IMR-90 (cell line): ENCODE measurements at regions not wholly inside any gene's neighbourhood (a gene's known extent, or its start where the extent isn't known, plus 50 kb on each side); places are given as distances from the start of the nearest gene placed in this dataset.

Source experiments
- ATAC-seq: fragments of 200-7000 bp; cut with Tn5 transposase; 2 replicates; pipeline ENCODE4 v1.9.1; 2020; ENCODE audit warnings: low read depth, mild to moderate bottlenecking, moderate library complexity
- BruUV-seq: library from RNA; stranded (reverse); fragments of 400-500 nt; replicated peaks from 2 replicates; lab custom pipeline; 2021; lab: Mats Ljungman, UMichigan
- CTCF ChIA-PET: fragments of 300-600 bp; formaldehyde crosslinking; extraction: SDS; loops from one replicate; lab custom pipeline; 2021; ENCODE audit warnings: antibody characterized with exemption; lab: Yijun Ruan, JAX
- POLR2A ChIA-PET: fragments of 300-600 bp; sonication (Branson Sonifier 250); formaldehyde crosslinking; loops from one replicate; lab custom pipeline; 2022; ENCODE audit warnings: antibody characterized with exemption; ENCODE audit not compliant: unreplicated experiment; lab: Charles Lee
- DNase-seq: peaks from one replicate; pipeline ENCODE4 v3.0.0; 2013
- H2AFZ ChIP-seq: replicated peaks from 2 replicates; pipeline ENCODE3; 2013; ENCODE audit warnings: low read length, mild to moderate bottlenecking; ENCODE audit not compliant: poor library complexity
- H2AK5ac ChIP-seq: 2 replicates; pipeline ENCODE4 v1.6.1; 2013; ENCODE audit warnings: low read depth, low read length, inconsistent platforms
- H2AK9ac ChIP-seq: replicated peaks from 2 replicates; pipeline ENCODE3; 2013; ENCODE audit warnings: mild to moderate bottlenecking, low read depth, low read length, moderate library complexity; ENCODE audit not compliant: poor library complexity
- H2BK120ac ChIP-seq: 2 replicates; pipeline ENCODE4 v1.6.1; 2013; ENCODE audit warnings: low read depth, low read length, inconsistent platforms
- H2BK15ac ChIP-seq: 3 replicates; pipeline ENCODE4 v1.6.1; 2013; ENCODE audit warnings: low read depth, low read length, inconsistent platforms
- H2BK20ac ChIP-seq: 2 replicates; pipeline ENCODE4 v1.6.1; 2013; ENCODE audit warnings: low read depth, mild to moderate bottlenecking, inconsistent platforms, low read length, moderate library complexity
- H2BK5ac ChIP-seq: 2 replicates; pipeline ENCODE4 v1.6.1; 2013; ENCODE audit warnings: mild to moderate bottlenecking, low read depth, low read length, inconsistent platforms; ENCODE audit not compliant: poor library complexity, severe bottlenecking
- H3K14ac ChIP-seq: replicated peaks from 2 replicates; pipeline ENCODE4 v1.6.1; 2013; ENCODE audit warnings: low read depth, low read length, inconsistent platforms
- H3K18ac ChIP-seq: 2 replicates; pipeline ENCODE4 v1.6.1; 2013; ENCODE audit warnings: low read depth, low read length, control low read depth
- H3K23ac ChIP-seq: 2 replicates; pipeline ENCODE4 v1.6.1; 2013; ENCODE audit warnings: low read depth, low read length, inconsistent platforms
- H3K27ac ChIP-seq: 2 replicates; pipeline ENCODE4 v1.5.1; 2013; ENCODE audit warnings: mild to moderate bottlenecking, control low read depth, low read length; ENCODE audit not compliant: insufficient read depth
- H3K27me3 ChIP-seq: 2 replicates; pipeline ENCODE4 v1.6.1; 2013; ENCODE audit warnings: low read length; ENCODE audit not compliant: control insufficient read depth, insufficient read depth
- H3K36me3 ChIP-seq: 2 replicates; pipeline ENCODE4 v1.6.1; 2013; ENCODE audit warnings: low read length, mixed read lengths; ENCODE audit not compliant: control insufficient read depth, insufficient read depth
- H3K4ac ChIP-seq: 2 replicates; pipeline ENCODE4 v1.6.1; 2013; ENCODE audit warnings: low read depth, low read length, inconsistent platforms
- H3K4me1 ChIP-seq: 2 replicates; pipeline ENCODE4 v1.6.1; 2013; ENCODE audit warnings: low read length, mixed read lengths; ENCODE audit not compliant: control insufficient read depth, insufficient read depth
- H3K4me2 ChIP-seq: 2 replicates; pipeline ENCODE4 v1.6.1; 2013; ENCODE audit warnings: low read depth, mild to moderate bottlenecking, control low read depth, low read length, moderate library complexity
- H3K4me3 ChIP-seq: 2 replicates; pipeline ENCODE4 v1.5.1; 2013; ENCODE audit warnings: low read depth, mild to moderate bottlenecking, control low read depth, low read length, moderate library complexity; ENCODE audit not compliant: insufficient read depth
- H3K56ac ChIP-seq: 2 replicates; pipeline ENCODE4 v1.6.1; 2013; ENCODE audit warnings: low read length, inconsistent platforms; ENCODE audit not compliant: insufficient read depth; ENCODE audit errors: extremely low read depth
- H3K79me1 ChIP-seq, 2 experiments: 2 replicates each; pipeline ENCODE4 v1.6.1; 2013; ENCODE audit warnings: low read length in 2 of 2, inconsistent platforms in 1 of 2, low read depth in 1 of 2
- H3K9ac ChIP-seq: 2 replicates; pipeline ENCODE4 v1.6.1; 2013; ENCODE audit warnings: low read depth, low read length, control low read depth
- H3K9me1 ChIP-seq: 2 replicates; pipeline ENCODE4 v1.6.1; 2013; ENCODE audit warnings: low read length, inconsistent platforms; ENCODE audit not compliant: insufficient read depth
- H3K9me3 ChIP-seq: 2 replicates; pipeline ENCODE4 v1.6.1; 2013; ENCODE audit warnings: low read length; ENCODE audit not compliant: control insufficient read depth, insufficient read depth
- H4K20me1 ChIP-seq: 2 replicates; pipeline ENCODE4 v1.6.1; 2013; ENCODE audit warnings: low read length, inconsistent platforms; ENCODE audit not compliant: insufficient read depth
- H4K5ac ChIP-seq: 2 replicates; pipeline ENCODE4 v1.6.1; 2013; ENCODE audit warnings: mild to moderate bottlenecking, low read depth, low read length, control low read depth
- H4K8ac ChIP-seq, 2 experiments: 2 replicates each; pipeline ENCODE4 v1.6.1; 2013; ENCODE audit warnings: low read depth in 2 of 2, low read length in 2 of 2, control low read depth in 1 of 2, inconsistent platforms in 1 of 2
- H4K91ac ChIP-seq: 2 replicates; pipeline ENCODE4 v1.6.1; 2013; ENCODE audit warnings: low read depth, low read length, inconsistent platforms; ENCODE audit not compliant: insufficient read depth
- BHLHE40 ChIP-seq: fragments of 150-350 bp; IDR thresholded peaks from 2 replicates; pipeline ENCODE4 v1.6.1; 2016; ENCODE audit warnings: mild to moderate bottlenecking, low read depth, low read length
- CEBPB ChIP-seq: IDR thresholded peaks from 2 replicates; pipeline ENCODE4 v1.6.1; 2012; ENCODE audit warnings: low read depth, low read length, improper control_type of control experiment
- CHD1 ChIP-seq: IDR thresholded peaks from 2 replicates; pipeline ENCODE4 v1.6.1; 2012; ENCODE audit warnings: low read depth, low read length, improper control_type of control experiment
- FOS ChIP-seq: fragments of 150-350 bp; IDR thresholded peaks from 2 replicates; pipeline ENCODE4 v1.6.1; 2016; ENCODE audit warnings: low read depth, low read length
- MAFK ChIP-seq: IDR thresholded peaks from 2 replicates; pipeline ENCODE4 v1.6.1; 2012; ENCODE audit warnings: low read depth, low read length, improper control_type of control experiment
- MAZ ChIP-seq: IDR thresholded peaks from 2 replicates; pipeline ENCODE4 v1.6.1; 2012; ENCODE audit warnings: low read depth, mild to moderate bottlenecking, low read length, improper control_type of control experiment, moderate library complexity, borderline replicate concordance
- MXI1 ChIP-seq: IDR thresholded peaks from 2 replicates; pipeline ENCODE4 v1.6.1; 2012; ENCODE audit warnings: low read depth, mild to moderate bottlenecking, low read length, moderate library complexity, borderline replicate concordance
- NFE2L2 ChIP-seq: fragments of 150-350 bp; IDR thresholded peaks from 2 replicates; pipeline ENCODE4 v1.6.1; 2016; ENCODE audit warnings: low read depth, mild to moderate bottlenecking, low read length
- POLR2A ChIP-seq: IDR thresholded peaks from 2 replicates; pipeline ENCODE4 v1.6.1; 2012; ENCODE audit warnings: mild to moderate bottlenecking, low read depth, low read length
- RAD21 ChIP-seq: IDR thresholded peaks from 2 replicates; pipeline ENCODE4 v1.6.1; 2012; ENCODE audit warnings: low read length, improper control_type of control experiment
- RCOR1 ChIP-seq: IDR thresholded peaks from 2 replicates; pipeline ENCODE4 v1.6.1; 2012; ENCODE audit warnings: mild to moderate bottlenecking, low read length, improper control_type of control experiment; ENCODE audit not compliant: insufficient replicate concordance
- RFX5 ChIP-seq: IDR thresholded peaks from 2 replicates; pipeline ENCODE4 v1.8.0; 2012; ENCODE audit warnings: low read depth, mild to moderate bottlenecking, low read length, moderate library complexity
- SMC3 ChIP-seq: fragments of 150-350 bp; IDR thresholded peaks from 2 replicates; pipeline ENCODE4 v1.6.1; 2016; ENCODE audit warnings: low read depth, mild to moderate bottlenecking, antibody characterized with exemption, low read length, moderate library complexity
- WGBS, 2 experiments: methylation state at CpG; one replicate each; pipeline versions ENCODE4 v1.1.5 to v1.1.7; 2013; ENCODE audit warnings: missing lambda C conversion rate in 2 of 2; ENCODE audit not compliant: insufficient read length in 1 of 2; ENCODE audit errors: extremely low coverage in 2 of 2; 5-methylcytosine and 5-hydroxymethylcytosine counted together
- dilution Hi-C: fragments of 300-500 bp; cut with HindIII; formaldehyde crosslinking; loops from one replicate; pipeline ENCODE4 v1.14.3; 2018; ENCODE audit warnings: low sequenced_read_pairs; ENCODE audit not compliant: unreplicated experiment
- in situ Hi-C: fragments of 300-500 bp; cut with MboI; formaldehyde crosslinking; loops from 3 replicates; pipeline ENCODE4 v1.14.3; 2019; ENCODE audit warnings: low sequenced_read_pairs, inconsistent platforms, mixed read lengths
- intact Hi-C: fragments of 100-400 bp; cut with micrococcal nuclease; formaldehyde crosslinking; loops from 2 replicates; pipeline ENCODE4 v1.10.0; 2022
- TF ChIP-seq, protein P1 (sequence below): fragments of 150-350 bp; IDR thresholded peaks from 2 replicates; pipeline ENCODE4 v1.6.1; 2016; ENCODE audit warnings: low read depth, mild to moderate bottlenecking, low read length, moderate library complexity, borderline replicate concordance
- TF ChIP-seq, protein P2 (sequence below): fragments of 150-350 bp; IDR thresholded peaks from 2 replicates; pipeline ENCODE4 v1.6.1; 2017; ENCODE audit warnings: mild to moderate bottlenecking, antibody characterized with exemption, low read length, low read depth
- TF ChIP-seq, protein P3 (sequence below): conservative IDR thresholded peaks from 2 replicates; pipeline ENCODE4 v1.5.1; 2012; ENCODE audit warnings: mild to moderate bottlenecking, low read depth, low read length, improper control_type of control experiment

DNA sequence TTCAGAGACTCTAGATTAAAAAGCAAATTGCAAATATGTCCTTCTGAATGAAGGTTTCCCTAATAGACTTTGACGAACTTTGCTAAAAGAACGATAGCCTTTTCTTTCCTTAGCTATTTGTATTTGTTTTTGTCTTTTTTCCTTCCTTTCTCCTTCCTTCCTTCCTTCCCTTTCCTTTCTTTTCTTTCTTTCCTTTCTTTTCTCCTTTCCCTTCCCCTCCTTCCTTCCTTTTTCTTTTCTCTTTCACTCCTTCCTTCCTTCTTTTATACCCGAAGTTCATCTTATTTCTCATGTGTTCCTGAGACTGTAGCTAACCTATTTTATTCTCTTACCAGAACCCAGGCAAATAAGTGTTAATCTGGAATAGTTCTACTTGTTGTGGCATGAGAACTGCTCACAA lies 381.2 kb upstream of the RUNX1 start:
- Histone ChIP-seq H2BK20ac (no peak overlapping the region), H3K56ac (no peak overlapping the region), H2BK5ac (no peak overlapping the region), H3K4me1 (peaks cover 1% of the 10 kb centered on the region; the same call in 1 of the 2 replicates), H3K27ac (no peak overlapping the region), H3K4me2 (no peak overlapping the region), H3K4ac (no peak overlapping the region), H3K18ac (no peak overlapping the region), H3K4me3 (no peak overlapping the region), H3K27me3 (no peaks in the 10 kb centered on the region), H3K14ac (no peak overlapping the region), H3K36me3 (no peaks in the 10 kb centered on the region), H4K20me1 (no peaks in the 10 kb centered on the region), H4K5ac (no peak overlapping the region), H3K9me1 (no peaks in the 10 kb centered on the region), H2BK120ac (no peak overlapping the region), H3K23ac (no peak overlapping the region), H4K8ac (no peak overlapping the region), H2AK5ac (no peak overlapping the region), H2BK15ac (no peak overlapping the region), H3K9ac (no peak overlapping the region), H2AFZ (no peak overlapping the region), H4K91ac (no peak overlapping the region), H3K9me3 (peaks cover 16% of the 10 kb centered on the region), H2AK9ac (no peak overlapping the region), H3K79me1 (no peaks in the 10 kb centered on the region)
- ChIA-PET POLR2A (interaction anchor here (0.6 to 0.7 kb wide), 2 partner anchors 80 to 604 kb away, joined by 3 to 15 read pairs; no protein-coding TSS in a partner anchor), CTCF (interaction anchor here (0.6 kb wide), 1 partner anchor 11 kb away, joined by 4 read pairs; no protein-coding TSS in a partner anchor)
- intact Hi-C loops (no loop called here), dilution Hi-C loops (no loop called here), in situ Hi-C loops (no loop called here)
- DNase-seq, result no peak
- WGBS, 2 experiments, result 100% methylated on average over 1 of the region's 3 CpGs; no CpG with 5 or more reads in 1 of the 2 experiments
- no TSS peak for BruUV-seq
- ATAC-seq, result no peak
- TF ChIP-seq MXI1, result no peak
- TF ChIP-seq POLR2A, result no peak
- TF ChIP-seq RAD21, result no peak
- no peak for TF ChIP-seq BHLHE40
- TF ChIP-seq, protein P1, sequence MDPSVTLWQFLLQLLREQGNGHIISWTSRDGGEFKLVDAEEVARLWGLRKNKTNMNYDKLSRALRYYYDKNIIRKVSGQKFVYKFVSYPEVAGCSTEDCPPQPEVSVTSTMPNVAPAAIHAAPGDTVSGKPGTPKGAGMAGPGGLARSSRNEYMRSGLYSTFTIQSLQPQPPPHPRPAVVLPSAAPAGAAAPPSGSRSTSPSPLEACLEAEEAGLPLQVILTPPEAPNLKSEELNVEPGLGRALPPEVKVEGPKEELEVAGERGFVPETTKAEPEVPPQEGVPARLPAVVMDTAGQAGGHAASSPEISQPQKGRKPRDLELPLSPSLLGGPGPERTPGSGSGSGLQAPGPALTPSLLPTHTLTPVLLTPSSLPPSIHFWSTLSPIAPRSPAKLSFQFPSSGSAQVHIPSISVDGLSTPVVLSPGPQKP, result no peak
- TF ChIP-seq, protein P2, sequence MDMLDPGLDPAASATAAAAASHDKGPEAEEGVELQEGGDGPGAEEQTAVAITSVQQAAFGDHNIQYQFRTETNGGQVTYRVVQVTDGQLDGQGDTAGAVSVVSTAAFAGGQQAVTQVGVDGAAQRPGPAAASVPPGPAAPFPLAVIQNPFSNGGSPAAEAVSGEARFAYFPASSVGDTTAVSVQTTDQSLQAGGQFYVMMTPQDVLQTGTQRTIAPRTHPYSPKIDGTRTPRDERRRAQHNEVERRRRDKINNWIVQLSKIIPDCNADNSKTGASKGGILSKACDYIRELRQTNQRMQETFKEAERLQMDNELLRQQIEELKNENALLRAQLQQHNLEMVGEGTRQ, result no peak
- TF ChIP-seq MAZ, result no peak
- TF ChIP-seq FOS, result no peak
- no peak for TF ChIP-seq SMC3
- no peak for TF ChIP-seq RFX5
- TF ChIP-seq MAFK, result no peak
- no peak for TF ChIP-seq RCOR1
- TF ChIP-seq CEBPB, result no peak
- TF ChIP-seq, protein P3, sequence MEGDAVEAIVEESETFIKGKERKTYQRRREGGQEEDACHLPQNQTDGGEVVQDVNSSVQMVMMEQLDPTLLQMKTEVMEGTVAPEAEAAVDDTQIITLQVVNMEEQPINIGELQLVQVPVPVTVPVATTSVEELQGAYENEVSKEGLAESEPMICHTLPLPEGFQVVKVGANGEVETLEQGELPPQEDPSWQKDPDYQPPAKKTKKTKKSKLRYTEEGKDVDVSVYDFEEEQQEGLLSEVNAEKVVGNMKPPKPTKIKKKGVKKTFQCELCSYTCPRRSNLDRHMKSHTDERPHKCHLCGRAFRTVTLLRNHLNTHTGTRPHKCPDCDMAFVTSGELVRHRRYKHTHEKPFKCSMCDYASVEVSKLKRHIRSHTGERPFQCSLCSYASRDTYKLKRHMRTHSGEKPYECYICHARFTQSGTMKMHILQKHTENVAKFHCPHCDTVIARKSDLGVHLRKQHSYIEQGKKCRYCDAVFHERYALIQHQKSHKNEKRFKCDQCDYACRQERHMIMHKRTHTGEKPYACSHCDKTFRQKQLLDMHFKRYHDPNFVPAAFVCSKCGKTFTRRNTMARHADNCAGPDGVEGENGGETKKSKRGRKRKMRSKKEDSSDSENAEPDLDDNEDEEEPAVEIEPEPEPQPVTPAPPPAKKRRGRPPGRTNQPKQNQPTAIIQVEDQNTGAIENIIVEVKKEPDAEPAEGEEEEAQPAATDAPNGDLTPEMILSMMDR, result no peak
- no peak for TF ChIP-seq NFE2L2
- TF ChIP-seq CHD1, result no peak
